Mammary epithelial cell (primary cell): ENCODE measurements at regions not wholly inside any gene's neighbourhood (a gene's known extent, or its start where the extent isn't known, plus 50 kb on each side); places are given as distances from the start of the nearest gene placed in this dataset.

ENCODE experiments used
- EZH2 ChIP-seq: IDR thresholded peaks from 2 replicates; pipeline ENCODE4 v1.6.1; 2012; ENCODE audit warnings: low read length, inconsistent platforms, borderline replicate concordance
- TF ChIP-seq, protein P1 (sequence below), 2 donors: IDR thresholded peaks in 1 of 2; conservative IDR thresholded peaks in 1 of 2; 2 replicates each; pipeline ENCODE4 v1.5.1; 2011 to 2012; ENCODE audit warnings: inconsistent platforms in 2 of 2, low read length in 2 of 2, mild to moderate bottlenecking in 2 of 2, control low read depth in 1 of 2, low read depth in 1 of 2; ENCODE audit not compliant: insufficient read depth in 1 of 2; ENCODE audit errors: extremely low read depth in 1 of 2

DNA sequence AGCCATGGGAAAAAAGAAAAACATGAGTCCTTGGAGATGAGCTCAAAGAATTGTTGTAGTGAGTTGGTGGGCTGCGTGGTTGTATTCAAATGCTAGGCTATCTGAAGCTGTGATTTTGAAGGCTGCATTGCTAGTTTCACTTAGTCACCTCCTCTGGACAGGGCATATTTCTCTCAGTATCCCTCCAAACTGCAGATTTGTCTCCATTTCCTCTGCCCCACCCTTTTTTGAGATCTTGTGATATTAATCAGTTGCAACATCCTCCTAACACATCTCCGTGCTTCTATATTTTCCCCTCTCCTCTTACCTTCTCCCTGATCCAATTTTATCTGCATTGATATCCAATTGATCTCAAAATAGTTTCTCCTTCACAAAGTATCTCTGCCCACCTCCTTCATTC lies 1048.0 kb upstream of the WWC1 start:
- TF ChIP-seq, protein P1, sequence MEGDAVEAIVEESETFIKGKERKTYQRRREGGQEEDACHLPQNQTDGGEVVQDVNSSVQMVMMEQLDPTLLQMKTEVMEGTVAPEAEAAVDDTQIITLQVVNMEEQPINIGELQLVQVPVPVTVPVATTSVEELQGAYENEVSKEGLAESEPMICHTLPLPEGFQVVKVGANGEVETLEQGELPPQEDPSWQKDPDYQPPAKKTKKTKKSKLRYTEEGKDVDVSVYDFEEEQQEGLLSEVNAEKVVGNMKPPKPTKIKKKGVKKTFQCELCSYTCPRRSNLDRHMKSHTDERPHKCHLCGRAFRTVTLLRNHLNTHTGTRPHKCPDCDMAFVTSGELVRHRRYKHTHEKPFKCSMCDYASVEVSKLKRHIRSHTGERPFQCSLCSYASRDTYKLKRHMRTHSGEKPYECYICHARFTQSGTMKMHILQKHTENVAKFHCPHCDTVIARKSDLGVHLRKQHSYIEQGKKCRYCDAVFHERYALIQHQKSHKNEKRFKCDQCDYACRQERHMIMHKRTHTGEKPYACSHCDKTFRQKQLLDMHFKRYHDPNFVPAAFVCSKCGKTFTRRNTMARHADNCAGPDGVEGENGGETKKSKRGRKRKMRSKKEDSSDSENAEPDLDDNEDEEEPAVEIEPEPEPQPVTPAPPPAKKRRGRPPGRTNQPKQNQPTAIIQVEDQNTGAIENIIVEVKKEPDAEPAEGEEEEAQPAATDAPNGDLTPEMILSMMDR (conservative IDR thresholded peaks at IDR 0.05 in 1 of 2, IDR thresholded peaks at IDR 0.05 in 1 of 2; ENCODE audit: extremely low read depth in 1 of 2, insufficient read depth in 1 of 2, low read depth in 1 of 2, low read length in 2 of 2), result no peak
- no peak for TF ChIP-seq EZH2
